ENCODE measurements at regions not wholly inside any gene's neighbourhood (a gene's known extent, or its start where the extent isn't known, plus 50 kb on each side); places are given as distances from the start of the nearest gene placed in this dataset.

DNA sequence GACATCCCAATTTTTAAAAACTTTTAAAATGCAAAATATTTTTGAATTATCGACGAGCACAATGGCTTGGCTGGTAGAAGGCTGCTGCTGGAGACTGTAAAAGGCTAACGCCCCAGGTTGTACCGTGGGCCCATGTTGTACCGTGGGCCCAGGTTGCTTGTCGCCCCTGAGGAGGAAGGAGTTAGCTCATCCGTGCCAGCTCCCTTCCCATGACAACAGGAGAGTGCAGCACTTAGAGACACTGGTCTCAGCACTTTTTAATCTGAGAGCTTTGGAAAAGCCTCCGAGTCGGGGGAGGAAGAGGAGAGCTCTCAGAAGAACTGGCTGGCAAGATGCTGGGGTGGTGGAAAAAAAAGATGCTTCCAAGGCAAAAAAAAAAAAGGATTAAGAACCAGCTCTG, 50.3 kb upstream of the CACNA1A start:
- intact Hi-C loops (cut with micrococcal nuclease; ENCODE audit: unreplicated experiment) = no loop called here
- H3K27me3 ChIP-seq (replicated peaks; ENCODE audit: insufficient read depth, low read depth, low read length, poor library complexity) = peaks cover 19% of the 10 kb centered on the region
- TF ChIP-seq EZH2 (IDR thresholded peaks at IDR 0.05; ENCODE audit: borderline replicate concordance, low read depth, low read length, poor library complexity, severe bottlenecking) = no peak
- TF ChIP-seq, protein P1, sequence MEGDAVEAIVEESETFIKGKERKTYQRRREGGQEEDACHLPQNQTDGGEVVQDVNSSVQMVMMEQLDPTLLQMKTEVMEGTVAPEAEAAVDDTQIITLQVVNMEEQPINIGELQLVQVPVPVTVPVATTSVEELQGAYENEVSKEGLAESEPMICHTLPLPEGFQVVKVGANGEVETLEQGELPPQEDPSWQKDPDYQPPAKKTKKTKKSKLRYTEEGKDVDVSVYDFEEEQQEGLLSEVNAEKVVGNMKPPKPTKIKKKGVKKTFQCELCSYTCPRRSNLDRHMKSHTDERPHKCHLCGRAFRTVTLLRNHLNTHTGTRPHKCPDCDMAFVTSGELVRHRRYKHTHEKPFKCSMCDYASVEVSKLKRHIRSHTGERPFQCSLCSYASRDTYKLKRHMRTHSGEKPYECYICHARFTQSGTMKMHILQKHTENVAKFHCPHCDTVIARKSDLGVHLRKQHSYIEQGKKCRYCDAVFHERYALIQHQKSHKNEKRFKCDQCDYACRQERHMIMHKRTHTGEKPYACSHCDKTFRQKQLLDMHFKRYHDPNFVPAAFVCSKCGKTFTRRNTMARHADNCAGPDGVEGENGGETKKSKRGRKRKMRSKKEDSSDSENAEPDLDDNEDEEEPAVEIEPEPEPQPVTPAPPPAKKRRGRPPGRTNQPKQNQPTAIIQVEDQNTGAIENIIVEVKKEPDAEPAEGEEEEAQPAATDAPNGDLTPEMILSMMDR (conservative IDR thresholded peaks at IDR 0.05; ENCODE audit: low read depth, low read length) = no peak
- H3K27ac ChIP-seq (ENCODE audit: low read depth, low read length, poor library complexity, severe bottlenecking) = no peak overlapping the region
- no TSS peak for BruUV-seq (replicated peaks)
- H3K4me1 ChIP-seq (ENCODE audit: insufficient read depth, low read length, poor library complexity, severe bottlenecking) = no peaks in the 10 kb centered on the region
- no peak for DNase-seq (ENCODE audit: low spot score)
- POLR2A ChIA-PET (ENCODE audit: low non-redundant PET) = no interaction called here
- CTCF ChIA-PET = interaction anchor here (0.7 kb wide), 1 partner anchor 56 kb away, joined by 3 read pairs; no protein-coding TSS in a partner anchor
- H3K9me3 ChIP-seq (ENCODE audit: low read depth, low read length, poor library complexity, severe bottlenecking) = no peaks in the 10 kb centered on the region
- H3K36me3 ChIP-seq (ENCODE audit: insufficient read depth, low read length, poor library complexity, severe bottlenecking) = no peaks in the 10 kb centered on the region
- H3K4me3 ChIP-seq (ENCODE audit: low read depth, low read length, poor library complexity, severe bottlenecking) = no peak overlapping the region
